OCI-LY1 (cell line): ENCODE measurements at regions not wholly inside any gene's neighbourhood (a gene's known extent, or its start where the extent isn't known, plus 50 kb on each side); places are given as distances from the start of the nearest gene placed in this dataset.

Source experiments
- CTCF ChIP-seq: fragments of 200-600 bp; sonication (generic), shearing (Covaris generic); IDR thresholded peaks from 2 replicates; pipeline ENCODE4 v1.5.1; 2017; ENCODE audit warnings: mild to moderate bottlenecking, antibody characterized with exemption, low read length, moderate library complexity, mixed read lengths
- EZH2 ChIP-seq: fragments of 200-600 bp; sonication (generic), shearing (Covaris generic); IDR thresholded peaks from 2 replicates; pipeline ENCODE4 v1.8.0; 2017; ENCODE audit warnings: borderline replicate concordance, mixed run types, mild to moderate bottlenecking, antibody characterized with exemption, low read length, moderate library complexity, mixed read lengths

- TF ChIP-seq CTCF (no peak), EZH2 (no peak)
These were observed 180.2 kb upstream of the AKR1E2 start for GRCh38 chr10:4645836-4646235.
